PC-3 (cell line): ENCODE measurements at regions not wholly inside any gene's neighbourhood (a gene's known extent, or its start where the extent isn't known, plus 50 kb on each side); places are given as distances from the start of the nearest gene placed in this dataset.

Experiments used
- ATAC-seq: fragments of 200-7000 bp; cut with Tn5 transposase; 2 replicates; pipeline ENCODE4 v1.9.1; 2020; ENCODE audit warnings: mild to moderate bottlenecking, moderate library complexity
- BruUV-seq: library from RNA; stranded (reverse); fragments of 400-500 nt; replicated peaks from 2 replicates; lab custom pipeline; 2021; lab: Mats Ljungman, UMichigan
- CTCF ChIA-PET: fragments of 300-600 bp; sonication (Branson Sonifier 250); formaldehyde crosslinking; loops from one replicate; lab custom pipeline; 2022; ENCODE audit warnings: antibody characterized with exemption; lab: Charles Lee
- POLR2A ChIA-PET: fragments of 300-600 bp; sonication (Branson Sonifier 250); formaldehyde crosslinking; loops from one replicate; lab custom pipeline; 2022; ENCODE audit warnings: antibody characterized with exemption; ENCODE audit not compliant: unreplicated experiment; lab: Charles Lee
- DNase-seq: peaks from one replicate; pipeline ENCODE4 v3.0.0-alpha.2; 2015
- H2AFZ ChIP-seq: fragments of 300-600 bp; sonication (generic); 2 replicates; pipeline ENCODE4 v1.6.0; 2016; ENCODE audit warnings: antibody characterized with exemption, low read length
- H3F3A ChIP-seq: fragments of 300-600 bp; sonication (generic); one replicate; pipeline ENCODE4 v1.6.0; 2017; ENCODE audit warnings: antibody characterized with exemption, low read length, control low read depth, mild to moderate bottlenecking; ENCODE audit not compliant: unreplicated experiment
- H3K27ac ChIP-seq: fragments of 300-600 bp; sonication (generic); 2 replicates; pipeline ENCODE4 v1.5.1; 2016; ENCODE audit warnings: mild to moderate bottlenecking, low read length
- H3K27me3 ChIP-seq: fragments of 300-600 bp; sonication (generic); 2 replicates; pipeline ENCODE4 v1.6.1; 2016; ENCODE audit warnings: low read length, mixed read lengths
- H3K36me3 ChIP-seq: fragments of 300-600 bp; sonication (generic); 2 replicates; pipeline ENCODE4 v1.6.1; 2016; ENCODE audit warnings: low read depth, mixed run types, low read length, mixed read lengths
- H3K4me1 ChIP-seq: fragments of 300-600 bp; sonication (generic); 2 replicates; pipeline ENCODE4 v1.5.1; 2016; ENCODE audit warnings: low read length; ENCODE audit not compliant: insufficient read depth
- H3K4me2 ChIP-seq: fragments of 300-600 bp; sonication (generic); 2 replicates; pipeline ENCODE4 v1.6.0; 2016; ENCODE audit warnings: low read length
- H3K4me3 ChIP-seq: fragments of 300-600 bp; sonication (generic); 2 replicates; pipeline ENCODE4 v1.5.1; 2016; ENCODE audit warnings: mild to moderate bottlenecking, low read length, mixed read lengths
- H3K79me2 ChIP-seq: fragments of 300-600 bp; sonication (generic); 2 replicates; pipeline ENCODE4 v1.6.1; 2017; ENCODE audit warnings: low read length, mixed read lengths
- H3K9ac ChIP-seq: fragments of 300-600 bp; sonication (generic); 2 replicates; pipeline ENCODE4 v1.6.0; 2016; ENCODE audit warnings: mild to moderate bottlenecking, low read length
- H3K9me2 ChIP-seq: fragments of 300-600 bp; sonication (generic); replicated peaks from 2 replicates; pipeline ENCODE4 v1.6.1; 2016; ENCODE audit warnings: mixed run types, low read length, mixed read lengths
- H3K9me3 ChIP-seq: fragments of 300-600 bp; sonication (generic); 2 replicates; pipeline ENCODE4 v1.6.1; 2016; ENCODE audit warnings: low read length, mixed read lengths
- H4K20me1 ChIP-seq: fragments of 300-600 bp; sonication (generic); 2 replicates; pipeline ENCODE4 v1.6.1; 2016; ENCODE audit warnings: low read length, mixed read lengths
- EZH2 ChIP-seq: fragments of 300-600 bp; sonication (generic); IDR thresholded peaks from one replicate; pipeline ENCODE4 v1.6.1; 2017; ENCODE audit warnings: antibody characterized with exemption, mild to moderate bottlenecking, low read length; ENCODE audit not compliant: unreplicated experiment
- EZH2phosphoT487 ChIP-seq: fragments of 300-600 bp; sonication (generic); IDR thresholded peaks from 2 replicates; pipeline ENCODE4 v1.6.1; 2018; ENCODE audit warnings: mild to moderate bottlenecking, antibody characterized with exemption, low read length, borderline replicate concordance
- intact Hi-C: fragments of 100-400 bp; cut with micrococcal nuclease; formaldehyde crosslinking; loops from 2 replicates; pipeline ENCODE4 v1.9.0; 2023
- TF ChIP-seq, protein P1 (sequence below): fragments of 300-600 bp; sonication (generic); conservative IDR thresholded peaks from 2 replicates; pipeline ENCODE4 v1.5.1; 2017; ENCODE audit warnings: antibody characterized with exemption, low read depth, mild to moderate bottlenecking, low read length

DNA sequence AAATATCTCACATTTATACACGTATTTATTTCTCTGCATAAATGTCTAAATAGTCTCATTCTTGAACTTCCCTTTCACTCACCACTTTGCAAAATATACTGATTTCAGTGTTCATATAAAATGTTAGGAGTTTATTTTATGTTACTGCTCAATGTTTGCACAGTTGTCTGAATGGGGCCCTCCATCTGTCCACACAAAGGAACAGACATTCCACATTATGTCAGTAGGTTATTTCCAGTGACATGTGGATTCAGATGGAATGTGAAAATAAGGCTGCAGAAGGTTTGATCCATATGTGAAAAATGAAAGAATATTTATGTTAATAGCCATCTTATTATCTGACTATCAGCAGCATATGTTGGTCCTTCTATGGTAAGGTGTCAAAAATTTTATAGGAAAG lies 994.4 kb upstream of the SEL1L start:
- intact Hi-C loops: no loop called here
- POLR2A ChIA-PET: no interaction called here
- H3K4me1 ChIP-seq: no peaks in the 10 kb centered on the region

DNA sequence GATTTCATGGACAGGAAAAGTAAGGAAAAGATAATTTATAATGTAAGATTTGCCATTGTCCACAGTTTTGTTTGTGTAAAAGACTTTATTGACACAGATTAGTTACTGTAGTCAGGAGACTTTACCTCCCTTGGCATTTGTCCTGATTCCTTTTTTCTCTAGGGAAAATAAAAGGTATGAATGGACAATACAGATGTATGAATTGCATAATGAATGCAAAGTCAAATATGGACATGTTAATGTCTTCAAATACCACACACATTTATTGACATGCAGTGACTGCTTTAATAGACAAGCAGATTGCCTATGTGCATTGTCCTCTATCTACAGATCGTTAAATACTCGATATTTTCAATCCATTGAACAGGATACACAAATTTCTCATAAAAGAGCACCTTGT lies 999.7 kb upstream of the SEL1L start:
- TF ChIP-seq EZH2phosphoT487 (no peak), EZH2 (no peak)
- TF ChIP-seq, protein P1, sequence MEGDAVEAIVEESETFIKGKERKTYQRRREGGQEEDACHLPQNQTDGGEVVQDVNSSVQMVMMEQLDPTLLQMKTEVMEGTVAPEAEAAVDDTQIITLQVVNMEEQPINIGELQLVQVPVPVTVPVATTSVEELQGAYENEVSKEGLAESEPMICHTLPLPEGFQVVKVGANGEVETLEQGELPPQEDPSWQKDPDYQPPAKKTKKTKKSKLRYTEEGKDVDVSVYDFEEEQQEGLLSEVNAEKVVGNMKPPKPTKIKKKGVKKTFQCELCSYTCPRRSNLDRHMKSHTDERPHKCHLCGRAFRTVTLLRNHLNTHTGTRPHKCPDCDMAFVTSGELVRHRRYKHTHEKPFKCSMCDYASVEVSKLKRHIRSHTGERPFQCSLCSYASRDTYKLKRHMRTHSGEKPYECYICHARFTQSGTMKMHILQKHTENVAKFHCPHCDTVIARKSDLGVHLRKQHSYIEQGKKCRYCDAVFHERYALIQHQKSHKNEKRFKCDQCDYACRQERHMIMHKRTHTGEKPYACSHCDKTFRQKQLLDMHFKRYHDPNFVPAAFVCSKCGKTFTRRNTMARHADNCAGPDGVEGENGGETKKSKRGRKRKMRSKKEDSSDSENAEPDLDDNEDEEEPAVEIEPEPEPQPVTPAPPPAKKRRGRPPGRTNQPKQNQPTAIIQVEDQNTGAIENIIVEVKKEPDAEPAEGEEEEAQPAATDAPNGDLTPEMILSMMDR: no peak
- no peaks in the 10 kb centered on the region for H3K27me3 ChIP-seq
- H4K20me1 ChIP-seq: no peaks in the 10 kb centered on the region
- intact Hi-C loops: no loop called here
- no peaks in the 10 kb centered on the region for H3K4me1 ChIP-seq
- BruUV-seq: no TSS peak
- no peaks in the 10 kb centered on the region for H3K79me2 ChIP-seq
- H3K27ac ChIP-seq: no peak overlapping the region
- no peak overlapping the region for H3K4me2 ChIP-seq
- POLR2A ChIA-PET: no interaction called here
- DNase-seq (no peak), ATAC-seq (no peak)
- CTCF ChIA-PET: no interaction called here
- no peak overlapping the region for H3K9ac ChIP-seq
- H3K9me2 ChIP-seq: no peaks in the 10 kb centered on the region
- H3K36me3 ChIP-seq: no peaks in the 10 kb centered on the region
- no peaks in the 10 kb centered on the region for H3F3A ChIP-seq
- H2AFZ ChIP-seq: no peak overlapping the region
- no peak overlapping the region for H3K4me3 ChIP-seq
- H3K9me3 ChIP-seq: 0 out of 2 replicates have a peak, but pooled peaks cover 12% of the 10 kb centered on the region

More for the DNA sequence above, 994.4 kb upstream of the SEL1L start:
- H3K79me2 ChIP-seq: no peaks in the 10 kb centered on the region
- no peaks in the 10 kb centered on the region for H3K27me3 ChIP-seq
- H2AFZ ChIP-seq: no peak overlapping the region
- H3K27ac ChIP-seq: no peak overlapping the region
- ATAC-seq (no peak), DNase-seq (no peak)
- H3K9me2 ChIP-seq: no peaks in the 10 kb centered on the region
- 0 out of 2 replicates have a peak, but pooled peaks cover 13% of the 10 kb centered on the region for H3K9me3 ChIP-seq
- CTCF ChIA-PET: no interaction called here
- no peak overlapping the region for H3K4me3 ChIP-seq
- TF ChIP-seq EZH2 (no peak), EZH2phosphoT487 (no peak)
- TF ChIP-seq, protein P1: no peak
- no peaks in the 10 kb centered on the region for H3F3A ChIP-seq
- H3K4me2 ChIP-seq: no peak overlapping the region
- no peaks in the 10 kb centered on the region for H4K20me1 ChIP-seq
- H3K36me3 ChIP-seq: no peaks in the 10 kb centered on the region
- BruUV-seq: no TSS peak
- H3K9ac ChIP-seq: no peak overlapping the region

DNA sequence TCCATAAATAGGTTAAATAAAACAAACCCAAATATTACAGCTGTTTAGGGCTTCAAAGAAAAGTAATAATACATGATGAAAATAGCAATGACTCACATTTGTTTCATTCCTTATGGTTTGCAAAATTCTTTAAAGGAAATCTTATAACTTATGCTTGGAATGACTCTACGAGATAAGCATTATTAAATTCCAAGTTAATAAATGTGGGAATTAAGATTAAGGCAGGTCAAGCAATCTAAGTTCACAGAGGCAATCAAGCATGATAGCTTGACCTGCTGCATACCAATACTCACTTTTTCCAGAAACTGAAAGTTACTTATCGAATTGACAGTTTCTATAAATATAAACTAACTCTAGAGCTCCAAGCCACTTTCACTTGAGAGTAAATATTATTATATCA lies 1002.9 kb upstream of the SEL1L start:
- Histone ChIP-seq H3K79me2 (no peaks in the 10 kb centered on the region), H2AFZ (no peak overlapping the region), H3F3A (no peaks in the 10 kb centered on the region), H3K4me1 (no peaks in the 10 kb centered on the region), H3K27me3 (no peaks in the 10 kb centered on the region), H3K9ac (no peak overlapping the region), H3K4me2 (no peak overlapping the region), H3K36me3 (no peaks in the 10 kb centered on the region), H4K20me1 (no peaks in the 10 kb centered on the region), H3K9me3 (peaks cover 12% of the 10 kb centered on the region; the same call in 1 of the 2 replicates), H3K27ac (no peak overlapping the region), H3K4me3 (no peak overlapping the region), H3K9me2 (no peaks in the 10 kb centered on the region)
- no peak for ATAC-seq
- ChIA-PET CTCF (no interaction called here), POLR2A (no interaction called here)
- intact Hi-C loops: no loop called here
- no peak for DNase-seq
- BruUV-seq: no TSS peak
- TF ChIP-seq, protein P1: no peak
- TF ChIP-seq EZH2: no peak
- TF ChIP-seq EZH2phosphoT487: no peak
